LNCaP clone FGC (cell line): ENCODE measurements at regions not wholly inside any gene's neighbourhood (a gene's known extent, or its start where the extent isn't known, plus 50 kb on each side); places are given as distances from the start of the nearest gene placed in this dataset.

Experiments used
- DNase-seq: peaks from one replicate; pipeline ENCODE4 v3.0.0-alpha.2; 2011; ENCODE audit warnings: low read depth
- H3K4me3 ChIP-seq: 2 replicates; pipeline ENCODE4 v1.5.1; 2011; ENCODE audit warnings: mild to moderate bottlenecking, low read depth, low read length, control low read depth
- CTCF ChIP-seq: IDR thresholded peaks from 2 replicates; pipeline ENCODE4 v1.5.1; 2012; ENCODE audit warnings: mild to moderate bottlenecking; ENCODE audit not compliant: control insufficient read depth, insufficient read depth; ENCODE audit errors: extremely low read depth

GRCh38 chr18:39661856-39662366 is 2096.3 kb upstream of the CELF4 start:
- no peak overlapping the region for H3K4me3 ChIP-seq
- TF ChIP-seq CTCF: no peak
- DNase-seq: no peak

- H3K4me3 ChIP-seq: no peak overlapping the region
- DNase-seq: no peak
- TF ChIP-seq CTCF: no peak
Measured at GRCh38 chr18:39660141-39660540, 2094.5 kb upstream of the CELF4 start.

GRCh38 chr18:39655341-39655740 is 2089.7 kb upstream of the CELF4 start:
- H3K4me3 ChIP-seq: no peak overlapping the region
- no peak for DNase-seq
- no peak for TF ChIP-seq CTCF

GRCh38 chr18:39653221-39653620 is 2087.6 kb upstream of the CELF4 start:
- no peak for DNase-seq
- no peak for TF ChIP-seq CTCF
- no peak overlapping the region for H3K4me3 ChIP-seq

GRCh38 chr18:39648616-39649015 is 2083.0 kb upstream of the CELF4 start:
- no peak for DNase-seq
- no peak for TF ChIP-seq CTCF
- no peak overlapping the region for H3K4me3 ChIP-seq

- TF ChIP-seq CTCF: no peak
- DNase-seq: peak; percentile 52
- no peak overlapping the region for H3K4me3 ChIP-seq
Measured at GRCh38 chr18:39647627-39648534, 2082.3 kb upstream of the CELF4 start.
